ENCODE measurements at regions not wholly inside any gene's neighbourhood (a gene's known extent, or its start where the extent isn't known, plus 50 kb on each side); places are given as distances from the start of the nearest gene placed in this dataset.

GRCh38 chr6:23222724-23223123 lies 653.4 kb downstream of the HDGFL1 start:
- CTCF ChIA-PET = no interaction called here
- Histone ChIP-seq H3K27me3 (ENCODE audit: insufficient read depth, low read length) (no peaks in the 10 kb centered on the region), H3K9ac (ENCODE audit: low read length) (no peak overlapping the region), H3K4me1 (ENCODE audit: control insufficient read depth in 1 of 2, insufficient read depth in 2 of 2, low read length in 2 of 2) (no peaks in the 10 kb centered on the region), H3K9me3 (ENCODE audit: control insufficient read depth in 1 of 2, insufficient read depth in 1 of 2, low read depth in 1 of 2, low read length in 2 of 2) (peaks cover 0 to 6% of the 10 kb centered on the region in 2 experiments; a peak in 1 of 4 replicates), H3K27ac (ENCODE audit: low read depth, low read length) (no peak overlapping the region), H4K20me1 (ENCODE audit: insufficient read depth) (no peaks in the 10 kb centered on the region), H3K36me3 (ENCODE audit: control insufficient read depth in 1 of 2, insufficient read depth in 2 of 2, low read length in 2 of 2) (no peaks in the 10 kb centered on the region), H3K9me2 (ENCODE audit: insufficient read depth) (no peaks in the 10 kb centered on the region), H2AFZ (ENCODE audit: low read depth, low read length, poor library complexity, severe bottlenecking) (no peak overlapping the region), H3K79me2 (ENCODE audit: insufficient read depth, low read length) (no peaks in the 10 kb centered on the region), H3K4me2 (ENCODE audit: low read length) (no peak overlapping the region), H3K4me3 (replicated peaks in 1 of 2; ENCODE audit: low read depth in 1 of 2, low read length in 2 of 2) (no peak overlapping the region)
- no peak for ATAC-seq
- POLR2A ChIA-PET = no interaction called here
- intact Hi-C loops (cut with micrococcal nuclease) = no loop called here
- RAD21 ChIA-PET (ENCODE audit: low non-redundant PET in 1 of 2, low total read pairs in 2 of 2, uncharacterized antibody in 2 of 2, unreplicated experiment in 2 of 2) = no interaction called here
- no peak for DNase-seq (ENCODE audit: low read depth, low spot score)
- no peak for TF ChIP-seq JUND (IDR thresholded peaks at IDR 0.05)
- TF ChIP-seq CBX3 (IDR thresholded peaks at IDR 0.05; ENCODE audit: low read depth) = no peak
- TF ChIP-seq SIN3A (IDR thresholded peaks at IDR 0.05; ENCODE audit: low read depth) = no peak
- no peak for TF ChIP-seq ZFX (IDR thresholded peaks at IDR 0.05)
- TF ChIP-seq POLR2A (IDR thresholded peaks at IDR 0.05; ENCODE audit: borderline replicate concordance, extremely low read depth, insufficient read depth, insufficient read length) = no peak
- no peak for TF ChIP-seq CTCF (IDR thresholded peaks at IDR 0.05 in 2 of 3, conservative IDR thresholded peaks at IDR 0.05 in 1 of 3; ENCODE audit: borderline replicate concordance in 1 of 3, insufficient read depth in 1 of 3, low read depth in 2 of 3, low read length in 2 of 3)
- no peak for TF ChIP-seq EZH2 (IDR thresholded peaks at IDR 0.05)
- TF ChIP-seq EGR1 (IDR thresholded peaks at IDR 0.05; ENCODE audit: low read depth) = no peak
- TF ChIP-seq SP1 (IDR thresholded peaks at IDR 0.05; ENCODE audit: low read depth) = no peak
- TF ChIP-seq MAX (IDR thresholded peaks at IDR 0.05) = no peak
- no peak for TF ChIP-seq POLR2AphosphoS5 (IDR thresholded peaks at IDR 0.05; ENCODE audit: low read depth, low read length)
- TF ChIP-seq ATF3 (IDR thresholded peaks at IDR 0.05) = no peak
- no peak for TF ChIP-seq CEBPB (IDR thresholded peaks at IDR 0.05; ENCODE audit: low read depth)
- TF ChIP-seq ZNF274 (IDR thresholded peaks at IDR 0.05; ENCODE audit: low read depth, low read length) = no peak
- BruUV-seq (replicated peaks) = no TSS peak
